Heart left ventricle (tissue), 16 donors: ENCODE measurements at regions not wholly inside any gene's neighbourhood (a gene's known extent, or its start where the extent isn't known, plus 50 kb on each side); places are given as distances from the start of the nearest gene placed in this dataset.

Experiments used
- ATAC-seq, 4 donors: fragments of 200-7000 bp; cut with Tn5 transposase; one replicate each; pipeline ENCODE4 v1.9.1; 2020 to 2022; ENCODE audit warnings: moderate library complexity in 4 of 4, mild to moderate bottlenecking in 3 of 4, moderate number of reproducible peaks in 1 of 4
- DNase-seq, 5 donors: peaks; one replicate each; pipeline ENCODE4 v3.0.0-alpha.2; 2020
- H3K27ac ChIP-seq, 12 donors: fragments of 200-600 bp; sonication (generic) in 4 of 12; one replicate each; pipeline versions ENCODE4 v1.5.0 to v1.8.0; 2016 to 2022; ENCODE audit warnings: mild to moderate bottlenecking in 2 of 12
- H3K27me3 ChIP-seq, 9 donors: fragments of 200-600 bp; sonication (generic) in 2 of 9; one replicate each; pipeline versions ENCODE4 v1.5.1 to v1.8.0; 2016 to 2022; ENCODE audit warnings: mild to moderate bottlenecking in 3 of 9
- H3K36me3 ChIP-seq, 9 donors: fragments of 200-600 bp; sonication (generic) in 2 of 9; one replicate each; pipeline versions ENCODE4 v1.5.0 to v1.8.0; 2018 to 2022; ENCODE audit warnings: mild to moderate bottlenecking in 2 of 9
- H3K4me1 ChIP-seq, 12 donors: fragments of 200-600 bp; sonication (generic) in 4 of 12; one replicate each; pipeline versions ENCODE4 v1.5.0 to v1.8.0; 2016 to 2022; ENCODE audit warnings: mild to moderate bottlenecking in 3 of 12
- H3K4me3 ChIP-seq, 12 donors: fragments of 200-600 bp; sonication (generic) in 4 of 12; one replicate each; pipeline versions ENCODE4 v1.5.0 to v1.8.0; 2017 to 2022; ENCODE audit warnings: mild to moderate bottlenecking in 9 of 12, moderate library complexity in 4 of 12
- H3K9me3 ChIP-seq, 12 donors: fragments of 200-600 bp; sonication (generic) in 4 of 12; one replicate each; pipeline versions ENCODE4 v1.5.0 to v1.8.0; 2016 to 2022; ENCODE audit warnings: mild to moderate bottlenecking in 1 of 12
- CTCF ChIP-seq, 12 donors: fragments of 200-600 bp; sonication (generic) in 4 of 12; IDR thresholded peaks; one replicate each; pipeline versions ENCODE4 v1.5.0 to v1.8.0; 2018 to 2022; ENCODE audit warnings: antibody characterized with exemption in 12 of 12, mild to moderate bottlenecking in 5 of 12
- POLR2A ChIP-seq, 2 donors: fragments of 450-650 bp; IDR thresholded peaks; one replicate each; pipeline ENCODE4 v1.6.1; 2017; ENCODE audit warnings: antibody characterized with exemption in 2 of 2, mild to moderate bottlenecking in 2 of 2, moderate library complexity in 2 of 2
- WGBS, 4 donors: extraction: QIAGEN DNeasy Blood & Tissue Kit in 2 of 4; methylation state at CpG; one replicate each; pipeline versions ENCODE4 v1.1.5 to v1.1.7; 2013 to 2018; 5-methylcytosine and 5-hydroxymethylcytosine counted together
- intact Hi-C, 10 donors: fragments of 100-400 bp; cut with DNase I; formaldehyde crosslinking; loops; one replicate each; pipeline versions ENCODE4 v1.11.1 to v1.14.2; 2022
- donor health status: ischemic (EF 13 %, LVEDD 7.1; RV severe dilation, severe dysfunction).
- donor health status: healthy with polysubstance abuse.
- donor health status: DM: no; HTN: yes; CAD: no.
- donor health status: DM: no; HTN: no; CAD: no.
- donor health status: ischemic (EF 25% LVEDD 6.9; RV normal size, moderate dysfunction).
- donor health status: ischemic (EF 25% LVEDD 5.7; RV mildly dilated, moderate dysfunction).
- donor health status: healthy.
- donor health status: DM: yes; HTN: yes; CAD: no.
- donor health status: ischemic (EF 35%, LVEDD 5.7; RV mildly dilated, moderate dysfunction).
- donor health status: nonischemic (EF 11% LVEDD 7.7; RV severe dilation, severe dysfunction).
- donor health status: DM: yes; HTN: yes; CAD: no.
- donor health status: PGD.
- donor health status: ischemic (EF 29% LVEDD 5.4; RV normal size, mild dysfunction).
- donor health status: nonischemic (EF 23%, LVEDD 6.1; RV moderate dilation, normal function).

- no peaks in the 10 kb centered on the region for H3K9me3 ChIP-seq
- intact Hi-C loops, result no loop called here
- H3K4me3 ChIP-seq, result no peak overlapping the region
- DNase-seq (no peak), ATAC-seq (no peak)
- H3K4me1 ChIP-seq, result no peaks in the 10 kb centered on the region
- no peak for TF ChIP-seq POLR2A (IDR thresholded peaks at IDR 0.05)
- no peak for TF ChIP-seq CTCF (IDR thresholded peaks at IDR 0.05)
- no peaks in the 10 kb centered on the region for H3K36me3 ChIP-seq
- no peaks in the 10 kb centered on the region for H3K27me3 ChIP-seq
- no peak overlapping the region for H3K27ac ChIP-seq
- 78 to 82% (median 80%) methylated on average over 6 of the region's 6 CpGs for WGBS, 4 donors
These were observed 504.4 kb upstream of the PLXNA2 start for GRCh38 chr1:208748387-208749165.

DNA sequence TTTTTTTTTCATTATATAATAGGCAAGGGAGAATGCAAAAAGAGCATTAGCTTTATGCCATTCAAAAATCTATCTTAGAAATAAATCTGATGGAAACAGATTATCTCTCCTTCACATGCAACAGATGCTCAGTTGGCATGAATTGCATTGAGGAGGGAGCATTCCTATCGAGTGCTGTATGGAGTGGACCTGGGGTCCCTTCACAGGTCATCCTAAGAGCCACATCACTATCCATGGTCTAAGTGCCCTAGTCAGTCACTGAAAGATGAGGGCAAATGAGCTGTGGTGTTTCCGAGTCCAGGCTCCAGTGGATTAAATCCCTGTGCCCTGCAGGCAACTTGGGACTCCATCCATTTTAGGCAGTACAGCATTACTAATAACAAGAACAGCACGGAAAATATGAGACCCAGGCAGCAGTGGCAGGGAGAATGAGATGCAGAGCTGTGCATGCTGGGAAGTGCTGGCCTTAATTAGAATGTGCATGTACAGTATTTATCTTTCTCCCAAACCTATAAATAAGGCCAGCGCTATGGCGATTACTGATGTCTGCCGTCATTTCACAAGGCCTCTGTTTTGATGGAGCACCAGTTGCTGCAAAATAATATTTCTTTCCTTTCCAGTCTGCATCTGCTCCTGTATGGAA is 512.3 kb upstream of the PLXNA2 start:
- Histone ChIP-seq H3K4me1 (no peaks in the 10 kb centered on the region), H3K4me3 (no peak overlapping the region), H3K27ac (no peak overlapping the region), H3K36me3 (no peaks in the 10 kb centered on the region), H3K27me3 (no peaks in the 10 kb centered on the region), H3K9me3 (no peaks in the 10 kb centered on the region)
- 82 to 90% (median 85%) methylated on average over 6 of the region's 6 CpGs for WGBS, 4 donors
- intact Hi-C loops, result no loop called here
- ATAC-seq (no peak), DNase-seq (no peak)
- TF ChIP-seq CTCF (IDR thresholded peaks at IDR 0.05) (no peak), POLR2A (IDR thresholded peaks at IDR 0.05) (no peak)

DNA sequence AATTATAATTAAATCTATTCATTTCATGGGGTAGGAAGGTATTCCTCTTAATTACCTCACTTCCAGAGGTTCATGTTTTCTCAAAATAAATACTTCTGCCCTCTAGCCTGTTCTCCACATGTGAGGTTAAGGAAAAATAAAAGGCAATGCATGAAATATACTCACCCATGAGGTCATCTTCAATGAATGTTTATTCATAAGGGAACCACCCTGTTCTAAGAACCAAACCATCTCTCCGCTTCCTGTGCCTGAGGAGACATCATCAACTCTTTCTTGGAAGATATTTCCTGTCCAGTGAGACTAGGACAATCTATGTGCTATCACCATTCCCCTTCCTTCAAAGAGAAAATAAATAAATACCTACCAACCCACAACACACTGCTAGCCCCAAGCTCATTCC is 513.7 kb upstream of the PLXNA2 start:
- Histone ChIP-seq H3K36me3 (no peaks in the 10 kb centered on the region), H3K27ac (no peak overlapping the region), H3K9me3 (no peaks in the 10 kb centered on the region), H3K4me3 (no peak overlapping the region), H3K4me1 (no peaks in the 10 kb centered on the region), H3K27me3 (no peaks in the 10 kb centered on the region)
- intact Hi-C loops, result no loop called here
- ATAC-seq (no peak), DNase-seq (no peak)
- no peak for TF ChIP-seq CTCF (IDR thresholded peaks at IDR 0.05)
- TF ChIP-seq POLR2A (IDR thresholded peaks at IDR 0.05), result no peak
- 85 to 98% (median 91%) methylated on average over 1 of the region's 1 CpG for WGBS, 4 donors

DNA sequence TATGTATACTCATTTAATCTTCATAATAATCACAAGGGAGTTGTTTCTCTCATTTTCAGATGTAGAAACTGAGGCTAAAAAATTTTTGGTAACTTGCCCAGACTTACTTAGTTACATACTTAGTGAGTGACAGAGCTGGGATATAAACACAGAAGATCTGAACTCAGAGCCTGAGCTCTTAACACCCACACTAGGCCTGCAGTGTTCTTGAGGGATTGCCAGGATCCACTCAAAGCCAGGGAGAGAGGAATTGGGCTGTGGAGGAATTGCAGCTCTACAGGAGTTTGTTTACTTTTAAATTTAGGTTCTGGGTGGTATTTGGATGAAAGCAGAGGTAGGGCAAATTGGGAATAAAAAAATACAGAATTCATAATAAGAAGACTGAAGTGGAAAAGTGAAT is 515.1 kb upstream of the PLXNA2 start:
- H3K4me3 ChIP-seq, result no peak overlapping the region
- intact Hi-C loops, result no loop called here
- no peak for ATAC-seq

More for the DNA sequence above, 515.1 kb upstream of the PLXNA2 start:
- DNase-seq, result no peak
- no peak for TF ChIP-seq CTCF (IDR thresholded peaks at IDR 0.05)
- no peak for TF ChIP-seq POLR2A (IDR thresholded peaks at IDR 0.05)
- Histone ChIP-seq H3K9me3 (no peaks in the 10 kb centered on the region), H3K27me3 (no peaks in the 10 kb centered on the region), H3K36me3 (no peaks in the 10 kb centered on the region), H3K27ac (no peak overlapping the region), H3K4me1 (no peaks in the 10 kb centered on the region)
